K562 (cell line): ENCODE measurements at regions not wholly inside any gene's neighbourhood (a gene's known extent, or its start where the extent isn't known, plus 50 kb on each side); places are given as distances from the start of the nearest gene placed in this dataset.

Source experiments
- EHMT2 ChIP-seq: fragments of 450-650 bp; IDR thresholded peaks from 2 replicates; pipeline ENCODE4 v1.6.1; 2018; ENCODE audit warnings: antibody characterized with exemption
- EZH2 ChIP-seq: IDR thresholded peaks from 2 replicates; pipeline ENCODE4 v1.6.1; 2012; ENCODE audit warnings: low read depth, mild to moderate bottlenecking, inconsistent platforms, low read length, borderline replicate concordance
- FOSL1 ChIP-seq: fragments of 200-800 bp; sonication (Bioruptor generic); conservative IDR thresholded peaks from 2 replicates; pipeline ENCODE4 v1.6.1; 2016; ENCODE audit warnings: missing genetic modification characterization, missing compliant biosample characterization
- JUND ChIP-seq, 2 experiments: IDR thresholded peaks; 2 replicates in 1 of 2; 3 replicates in 1 of 2; pipeline ENCODE4 v1.6.1; 2011; ENCODE audit warnings: borderline replicate concordance in 2 of 2, low read depth in 2 of 2, low read length in 2 of 2, improper control_type of control experiment in 1 of 2, missing biosample characterization in 1 of 2, missing genetic modification characterization in 1 of 2, missing genetic modification reagents in 1 of 2
- NCOA1 ChIP-seq: fragments of 450-650 bp; IDR thresholded peaks from 2 replicates; pipeline ENCODE4 v1.6.1; 2016; ENCODE audit warnings: low read depth
- NKRF ChIP-seq: fragments of 450-650 bp; IDR thresholded peaks from 2 replicates; pipeline ENCODE4 v1.6.1; 2016; ENCODE audit warnings: borderline replicate concordance
- POLR2A ChIP-seq: fragments of 450-650 bp; conservative IDR thresholded peaks from 2 replicates; pipeline ENCODE4 v1.6.1; 2016
- POLR2AphosphoS2 ChIP-seq: IDR thresholded peaks from 2 replicates; pipeline ENCODE4 v1.6.1; 2012; ENCODE audit warnings: low read length, improper control_type of control experiment
- RAD51 ChIP-seq: fragments of 450-650 bp; IDR thresholded peaks from 2 replicates; pipeline ENCODE4 v1.7.1; 2016; ENCODE audit warnings: low read depth, mild to moderate bottlenecking, borderline replicate concordance
- TFE3 ChIP-seq: fragments of 450-650 bp; formaldehyde crosslinking; IDR thresholded peaks from 2 replicates; pipeline ENCODE4 v1.4.0; 2020; ENCODE audit warnings: mild to moderate bottlenecking, mixed read lengths

- TF ChIP-seq RAD51 (no peak), EHMT2 (no peak), EZH2 (no peak), NKRF (no peak), FOSL1 (tag) (no peak), NCOA1 (no peak), POLR2AphosphoS2 (no peak), JUND (IDR thresholded peaks at IDR 0.05; ENCODE audit: borderline replicate concordance, low read depth, low read length) (no peak), JUND (tag; IDR thresholded peaks at IDR 0.05; ENCODE audit: borderline replicate concordance, low read depth, low read length) (no peak), POLR2A (no peak), TFE3 (CRISPR knock-in tag) (no peak)
Measured at GRCh38 chr5:152255411-152255810, 149.7 kb downstream of the NMUR2 start.
